HFFc6 (cell line): ENCODE measurements at regions not wholly inside any gene's neighbourhood (a gene's known extent, or its start where the extent isn't known, plus 50 kb on each side); places are given as distances from the start of the nearest gene placed in this dataset.

Experiments
- DNase-seq: peaks from one replicate; pipeline ENCODE4 v3.0.0-alpha.2; 2018
- H3K27ac Mint-ChIP-seq: 2 replicates; pipeline ENCODE4 v1.8.0; 2020; ENCODE audit warnings: mild to moderate bottlenecking, mixed read lengths
- H3K27me3 Mint-ChIP-seq: 2 replicates; pipeline ENCODE4 v1.8.0; 2021; ENCODE audit warnings: mild to moderate bottlenecking, moderate library complexity, mixed read lengths; ENCODE audit not compliant: insufficient read depth
- H3K36me3 Mint-ChIP-seq: 2 replicates; pipeline ENCODE4 v1.8.0; 2021; ENCODE audit warnings: low read depth, mixed read lengths
- H3K4me1 Mint-ChIP-seq: 2 replicates; pipeline ENCODE4 v1.8.0; 2020; ENCODE audit warnings: low read depth, mixed read lengths
- H3K4me3 Mint-ChIP-seq: 2 replicates; pipeline ENCODE4 v1.8.0; 2020; ENCODE audit warnings: mild to moderate bottlenecking, moderate library complexity, mixed read lengths
- H3K9me3 Mint-ChIP-seq: 2 replicates; pipeline ENCODE4 v1.8.0; 2020; ENCODE audit warnings: mild to moderate bottlenecking, mixed read lengths
- CTCF ChIP-seq: fragments of 200-600 bp; sonication (generic); IDR thresholded peaks from 2 replicates; pipeline ENCODE4 v1.5.0; 2021; ENCODE audit warnings: antibody characterized with exemption, mild to moderate bottlenecking

DNA sequence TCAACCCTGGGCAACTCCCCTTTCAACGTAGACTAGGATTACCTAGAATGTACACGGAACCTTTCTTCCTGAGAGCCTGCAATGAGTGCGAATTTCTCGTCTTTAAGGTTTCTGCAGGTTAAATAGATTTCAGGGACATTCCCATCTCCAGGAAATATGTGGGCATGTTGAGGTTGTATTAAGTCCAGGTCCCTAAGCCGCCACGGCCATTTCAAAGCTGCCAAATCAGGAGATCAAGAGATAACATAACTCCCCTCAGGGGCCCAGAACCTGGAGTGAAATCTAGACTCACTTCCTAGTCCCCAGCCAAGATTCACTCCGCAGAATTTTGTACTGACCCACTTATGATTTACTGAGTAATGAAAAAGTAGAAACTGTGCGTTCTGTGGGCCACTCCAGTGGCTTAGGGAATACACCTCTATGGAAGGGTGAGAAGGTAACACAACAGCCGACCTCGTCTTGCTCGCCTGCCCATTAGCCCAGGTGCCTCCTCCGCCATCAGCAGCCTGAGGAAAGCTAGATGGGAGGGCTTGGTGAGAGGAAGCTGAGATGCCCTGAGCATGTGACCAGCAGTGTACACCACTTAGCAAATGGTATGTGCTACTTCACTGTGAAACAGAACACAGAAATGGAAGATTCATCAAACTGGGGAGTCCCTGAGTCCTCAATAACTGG is 98.5 kb upstream of the SOX1 start:
- H3K27ac Mint-ChIP-seq: no peak overlapping the region
- H3K4me1 Mint-ChIP-seq: no peaks in the 10 kb centered on the region
- no peak for DNase-seq
- no peaks in the 10 kb centered on the region for H3K27me3 Mint-ChIP-seq
- H3K36me3 Mint-ChIP-seq: no peaks in the 10 kb centered on the region
- no peak overlapping the region for H3K4me3 Mint-ChIP-seq
- peaks cover 61% of the 10 kb centered on the region for H3K9me3 Mint-ChIP-seq
- no peak for TF ChIP-seq CTCF

- Mint-ChIP-seq H3K9me3 (peaks cover 71% of the 10 kb centered on the region), H3K36me3 (peaks cover 11% of the 10 kb centered on the region), H3K27me3 (no peaks in the 10 kb centered on the region; the same call in 1 of the 2 replicates), H3K4me1 (no peaks in the 10 kb centered on the region), H3K27ac (no peak overlapping the region), H3K4me3 (no peak overlapping the region)
- no peak for TF ChIP-seq CTCF
- no peak for DNase-seq
Observed at GRCh38 chr13:111969551-111970135, 97.3 kb upstream of the SOX1 start.

GRCh38 chr13:111970494-111971141 is 96.3 kb upstream of the SOX1 start:
- Mint-ChIP-seq H3K9me3 (peaks cover 76% of the 10 kb centered on the region), H3K4me1 (no peaks in the 10 kb centered on the region), H3K36me3 (peaks cover 21% of the 10 kb centered on the region), H3K4me3 (no peak overlapping the region), H3K27ac (no peak overlapping the region), H3K27me3 (no peaks in the 10 kb centered on the region; the same call in 1 of the 2 replicates)
- no peak for DNase-seq
- TF ChIP-seq CTCF: no peak

- Mint-ChIP-seq H3K9me3 (peaks cover 85% of the 10 kb centered on the region), H3K4me3 (no peak overlapping the region), H3K27ac (no peak overlapping the region), H3K36me3 (peaks cover 21% of the 10 kb centered on the region), H3K4me1 (no peaks in the 10 kb centered on the region), H3K27me3 (no peaks in the 10 kb centered on the region; the same call in 1 of the 2 replicates)
- TF ChIP-seq CTCF: no peak
- DNase-seq: no peak
Observed at GRCh38 chr13:111971891-111972780, 94.8 kb upstream of the SOX1 start.

DNA sequence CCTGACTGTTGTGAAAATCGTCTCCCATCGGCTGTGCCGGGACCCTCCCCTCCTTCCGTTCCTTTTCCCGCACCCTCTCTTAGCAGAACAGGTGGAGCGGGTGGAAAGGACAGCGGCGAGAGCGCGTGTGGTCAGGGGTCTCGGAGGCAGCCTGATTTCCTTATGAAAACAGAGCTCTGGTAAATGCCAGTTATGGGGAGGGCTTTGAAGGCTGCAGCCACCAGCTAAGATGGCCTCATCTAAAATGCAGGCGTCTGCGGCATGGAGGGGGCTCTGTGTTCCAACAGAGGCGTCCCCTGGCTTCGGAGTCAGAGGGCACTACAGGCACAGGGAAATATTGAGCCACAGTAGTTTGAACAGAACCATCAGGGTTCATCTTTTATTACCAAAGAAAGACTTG is 93.8 kb upstream of the SOX1 start:
- DNase-seq: no peak
- no peak for TF ChIP-seq CTCF
- Mint-ChIP-seq H3K27me3 (no peaks in the 10 kb centered on the region; the same call in 1 of the 2 replicates), H3K4me1 (no peaks in the 10 kb centered on the region), H3K36me3 (peaks cover 21% of the 10 kb centered on the region), H3K9me3 (peaks cover 77% of the 10 kb centered on the region), H3K27ac (no peak overlapping the region), H3K4me3 (no peak overlapping the region)
